GM23338 (cell line): ENCODE measurements at regions not wholly inside any gene's neighbourhood (a gene's known extent, or its start where the extent isn't known, plus 50 kb on each side); places are given as distances from the start of the nearest gene placed in this dataset.

Experiments
- CREB1 ChIP-seq: fragments of 250-450 bp; sonication (Bioruptor Pico); IDR thresholded peaks from 2 replicates; pipeline ENCODE4 v1.5.0; 2020; ENCODE audit warnings: low read depth, mild to moderate bottlenecking, moderate library complexity
- CTCF ChIP-seq, 2 experiments: fragments of 200-600 bp in 1 of 2; sonication (generic) in 1 of 2; conservative IDR thresholded peaks; 2 replicates each; pipeline versions ENCODE4 v1.5.1 to v1.6.1; 2016 to 2017; ENCODE audit warnings: antibody characterized with exemption in 2 of 2, low read depth in 2 of 2, mild to moderate bottlenecking in 2 of 2, moderate library complexity in 1 of 2
- ETS1 ChIP-seq: IDR thresholded peaks from 2 replicates; pipeline ENCODE4 v1.6.1; 2016; ENCODE audit warnings: antibody characterized with exemption
- EZH2 ChIP-seq: fragments of 200-600 bp; sonication (generic); IDR thresholded peaks from one replicate; pipeline ENCODE4 v1.8.0; 2017; ENCODE audit warnings: antibody characterized with exemption, mild to moderate bottlenecking, low read depth; ENCODE audit not compliant: unreplicated experiment
- EZH2phosphoT487 ChIP-seq: fragments of 200-600 bp; sonication (generic); IDR thresholded peaks from one replicate; pipeline ENCODE4 v1.8.1; 2018; ENCODE audit warnings: antibody characterized with exemption; ENCODE audit not compliant: unreplicated experiment
- JUNB ChIP-seq: IDR thresholded peaks from one replicate; pipeline ENCODE4 v1.6.1; 2016; ENCODE audit warnings: antibody characterized with exemption; ENCODE audit not compliant: unreplicated experiment
- POLR2AphosphoS5 ChIP-seq: IDR thresholded peaks from 2 replicates; pipeline ENCODE4 v1.6.1; 2016; ENCODE audit warnings: antibody characterized with exemption, low read depth
- REST ChIP-seq: IDR thresholded peaks from one replicate; pipeline ENCODE4 v1.6.1; 2018; ENCODE audit warnings: antibody characterized with exemption; ENCODE audit not compliant: unreplicated experiment
- STAT1 ChIP-seq: IDR thresholded peaks from one replicate; pipeline ENCODE4 v1.6.1; 2016; ENCODE audit warnings: antibody characterized with exemption; ENCODE audit not compliant: unreplicated experiment
- ZNF114 ChIP-seq: fragments of 250-450 bp; sonication (Bioruptor Pico); IDR thresholded peaks from 2 replicates; pipeline ENCODE4 v1.5.0; 2020; ENCODE audit warnings: mild to moderate bottlenecking, moderate library complexity
- ZNF331 ChIP-seq: fragments of 250-450 bp; sonication (Bioruptor Pico); IDR thresholded peaks from 2 replicates; pipeline ENCODE4 v1.5.0; 2020; ENCODE audit warnings: low read depth, mild to moderate bottlenecking, moderate library complexity
- ZNF462 ChIP-seq: fragments of 250-450 bp; sonication (Bioruptor Pico); IDR thresholded peaks from 2 replicates; pipeline ENCODE4 v1.5.0; 2020; ENCODE audit warnings: mild to moderate bottlenecking, moderate library complexity

- TF ChIP-seq EZH2phosphoT487 (no peak), CTCF (conservative IDR thresholded peaks at IDR 0.05; ENCODE audit: low read depth in 2 of 2) (peak in 1 of 2 experiments; percentile 40; a peak in 2 of 4 replicates), REST (no peak), JUNB (no peak), ZNF462 (CRISPR knock-in tag) (no peak), POLR2AphosphoS5 (no peak), CREB1 (CRISPR knock-in tag) (no peak), ZNF114 (CRISPR knock-in tag) (no peak), ZNF331 (no peak), EZH2 (no peak), ETS1 (no peak), STAT1 (no peak)
Measured at GRCh38 chr2:8416849-8417832, 264.7 kb upstream of the ID2 start.
